ENCODE measurements at regions not wholly inside any gene's neighbourhood (a gene's known extent, or its start where the extent isn't known, plus 50 kb on each side); places are given as distances from the start of the nearest gene placed in this dataset.

GRCh38 chr2:133644846-133645245 is 76.6 kb upstream of the NCKAP5 start:
- TF ChIP-seq ZNF318 (IDR thresholded peaks at IDR 0.05; ENCODE audit: borderline replicate concordance in 1 of 2, low read depth in 1 of 2) (no peak), CTCF (IDR thresholded peaks at IDR 0.05 in 2 of 3, conservative IDR thresholded peaks at IDR 0.05 in 1 of 3; ENCODE audit: insufficient read depth in 2 of 3, low read depth in 1 of 3, low read length in 3 of 3) (no peak), RBM14 (IDR thresholded peaks at IDR 0.05; ENCODE audit: borderline replicate concordance, insufficient read depth, low read depth, low read length) (no peak), CC2D1A (IDR thresholded peaks at IDR 0.05) (no peak), FOS (IDR thresholded peaks at IDR 0.05; ENCODE audit: extremely low read depth, insufficient read length) (no peak), NFIC (IDR thresholded peaks at IDR 0.05) (no peak), GMEB1 (CRISPR knock-in tag; IDR thresholded peaks at IDR 0.05) (no peak), ATF7 (IDR thresholded peaks at IDR 0.05) (no peak), USF2 (CRISPR knock-in tag; IDR thresholded peaks at IDR 0.05) (no peak), POLR2A (conservative IDR thresholded peaks at IDR 0.05) (no peak)
